Type B pancreatic cell (in vitro differentiated cells): ENCODE measurements at regions not wholly inside any gene's neighbourhood (a gene's known extent, or its start where the extent isn't known, plus 50 kb on each side); places are given as distances from the start of the nearest gene placed in this dataset.

Source experiments
- DNase-seq: peaks from one replicate; pipeline ENCODE4 v3.0.0; 2021; ENCODE audit warnings: mixed read lengths; ENCODE audit not compliant: unreplicated experiment; ENCODE audit errors: extremely low spot score
- H3K27ac Mint-ChIP-seq: 2 replicates; pipeline ENCODE4 v1.8.0; 2021; ENCODE audit warnings: mild to moderate bottlenecking, mixed read lengths
- H3K27me3 Mint-ChIP-seq: 2 replicates; pipeline ENCODE4 v1.8.0; 2021; ENCODE audit warnings: mixed read lengths
- H3K36me3 Mint-ChIP-seq: 2 replicates; pipeline ENCODE4 v1.8.0; 2021; ENCODE audit warnings: mixed read lengths
- H3K4me1 Mint-ChIP-seq: one replicate; pipeline ENCODE4 v1.8.0; 2021; ENCODE audit warnings: mixed read lengths; ENCODE audit not compliant: unreplicated experiment
- H3K4me3 Mint-ChIP-seq: 2 replicates; pipeline ENCODE4 v1.8.0; 2021; ENCODE audit warnings: mild to moderate bottlenecking, mixed read lengths
- H3K9me3 Mint-ChIP-seq: 2 replicates; pipeline ENCODE4 v1.8.0; 2021; ENCODE audit warnings: mixed read lengths
- CTCF ChIP-seq: fragments of 200-600 bp; sonication (generic); conservative IDR thresholded peaks from 2 replicates; pipeline ENCODE4 v1.5.0; 2021; ENCODE audit warnings: antibody characterized with exemption, mild to moderate bottlenecking

DNA sequence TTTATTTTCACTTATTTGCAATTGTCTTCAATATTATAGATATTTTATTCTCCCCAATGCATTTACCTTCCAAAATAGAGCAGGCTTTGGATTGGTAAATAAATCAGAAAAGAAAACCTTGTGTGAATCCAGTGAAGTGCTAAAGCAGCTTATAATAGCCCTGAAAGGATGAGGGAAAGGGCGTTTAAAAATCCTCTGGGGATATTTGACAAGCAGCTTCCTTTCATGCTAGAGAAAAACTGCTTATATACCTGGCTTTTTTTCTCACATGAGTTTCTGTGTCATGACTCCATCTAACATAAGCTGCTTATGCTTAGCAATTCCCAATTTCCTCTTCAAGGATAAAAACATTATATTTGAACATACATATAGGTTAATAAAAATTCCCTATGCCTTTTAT lies 221.6 kb upstream of the SEMA3E start:
- no peaks in the 10 kb centered on the region for H3K27me3 Mint-ChIP-seq
- H3K27ac Mint-ChIP-seq: no peak overlapping the region

GRCh38 chr7:83866582-83866981 lies 217.6 kb upstream of the SEMA3E start:
- TF ChIP-seq CTCF: no peak
- no peaks in the 10 kb centered on the region for H3K9me3 Mint-ChIP-seq
- DNase-seq: no peak
- no peaks in the 10 kb centered on the region for H3K4me1 Mint-ChIP-seq
- no peaks in the 10 kb centered on the region for H3K27me3 Mint-ChIP-seq
- H3K27ac Mint-ChIP-seq: no peak overlapping the region
- no peak overlapping the region for H3K4me3 Mint-ChIP-seq
- no peaks in the 10 kb centered on the region for H3K36me3 Mint-ChIP-seq

More for the DNA sequence above, 221.6 kb upstream of the SEMA3E start:
- peaks cover 12% of the 10 kb centered on the region for H3K4me1 Mint-ChIP-seq
- H3K36me3 Mint-ChIP-seq: no peaks in the 10 kb centered on the region
- DNase-seq: no peak
- no peak for TF ChIP-seq CTCF
- H3K4me3 Mint-ChIP-seq: no peak overlapping the region
- no peaks in the 10 kb centered on the region for H3K9me3 Mint-ChIP-seq

- Mint-ChIP-seq H3K27ac (no peak overlapping the region), H3K4me1 (no peaks in the 10 kb centered on the region), H3K27me3 (no peaks in the 10 kb centered on the region), H3K36me3 (no peaks in the 10 kb centered on the region), H3K4me3 (no peak overlapping the region), H3K9me3 (no peaks in the 10 kb centered on the region)
- no peak for DNase-seq
- TF ChIP-seq CTCF: no peak
Observed at GRCh38 chr7:83864551-83864950, 215.6 kb upstream of the SEMA3E start.

DNA sequence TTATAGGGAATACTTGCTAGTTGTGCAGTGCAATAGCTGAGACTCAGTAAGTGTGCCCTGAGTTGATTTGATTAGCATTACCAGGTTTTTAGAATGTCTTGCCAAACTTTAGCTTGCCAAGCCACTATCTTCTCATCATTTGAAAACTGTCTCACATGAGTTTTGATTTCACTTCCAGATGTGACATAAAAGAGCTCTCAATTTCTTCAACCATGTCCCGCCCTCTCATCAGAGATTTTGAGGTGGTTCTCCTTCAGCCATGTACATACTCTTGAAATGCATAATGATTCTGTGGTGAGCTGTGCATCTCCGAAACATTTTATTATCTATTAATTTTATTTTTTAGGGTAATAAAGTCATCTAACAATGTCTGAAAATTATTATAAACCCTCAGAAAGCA lies 215.0 kb upstream of the SEMA3E start:
- Mint-ChIP-seq H3K4me1 (no peaks in the 10 kb centered on the region), H3K9me3 (no peaks in the 10 kb centered on the region), H3K27ac (no peak overlapping the region), H3K36me3 (no peaks in the 10 kb centered on the region), H3K4me3 (no peak overlapping the region), H3K27me3 (no peaks in the 10 kb centered on the region)
- TF ChIP-seq CTCF: no peak
- DNase-seq: no peak

DNA sequence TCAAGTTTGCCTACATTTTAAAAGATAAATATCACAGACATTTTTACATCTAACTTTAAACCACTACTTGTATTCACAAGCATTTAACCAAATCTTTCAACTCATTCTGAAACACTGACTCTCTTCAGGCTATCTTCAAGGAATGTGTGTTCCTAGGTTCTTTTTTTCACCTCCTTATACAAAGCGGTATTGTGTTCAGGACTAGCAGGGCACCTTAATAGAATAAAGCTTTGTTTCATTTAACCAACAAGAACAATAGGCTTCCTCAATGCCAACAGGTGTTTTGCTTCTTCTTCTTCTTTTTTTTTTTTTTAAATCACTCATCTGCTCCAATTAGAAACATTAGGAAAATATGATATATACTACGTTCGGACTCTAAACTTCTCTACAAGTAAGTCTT lies 212.9 kb upstream of the SEMA3E start:
- Mint-ChIP-seq H3K27ac (no peak overlapping the region), H3K4me3 (no peak overlapping the region)

More for the DNA sequence above, 212.9 kb upstream of the SEMA3E start:
- Mint-ChIP-seq H3K4me1 (no peaks in the 10 kb centered on the region), H3K9me3 (no peaks in the 10 kb centered on the region), H3K36me3 (no peaks in the 10 kb centered on the region), H3K27me3 (no peaks in the 10 kb centered on the region)
- no peak for DNase-seq
- TF ChIP-seq CTCF: no peak
